Endothelial cell of umbilical vein (primary cell): ENCODE measurements at regions not wholly inside any gene's neighbourhood (a gene's known extent, or its start where the extent isn't known, plus 50 kb on each side); places are given as distances from the start of the nearest gene placed in this dataset.

ENCODE experiments used
- BruUV-seq: library from RNA; stranded (reverse); fragments of 400-500 nt; replicated peaks from 2 replicates; lab custom pipeline; 2021; lab: Mats Ljungman, UMichigan
- CTCF ChIA-PET: fragments of 300-600, 350-600 bp; sonication (Branson Sonifier 250); formaldehyde crosslinking; loops from one replicate; lab custom pipeline; 2021; ENCODE audit warnings: antibody characterized with exemption, inconsistent platforms; lab: Charles Lee
- POLR2A ChIA-PET: fragments of 300-600, 350-600 bp; sonication (Branson Sonifier 250); formaldehyde crosslinking; loops from one replicate; lab custom pipeline; 2021; ENCODE audit warnings: antibody characterized with exemption, inconsistent platforms; lab: Charles Lee
- DNase-seq: peaks from one replicate; pipeline ENCODE4 v3.0.0-alpha.2; 2011; ENCODE audit warnings: low read depth, low spot score
- FAIRE-seq: peaks from 2 replicates; lab custom pipeline; 2011; peaks lifted over from hg19 to GRCh38; lab: Jason Lieb, UNC
- H2AFZ ChIP-seq: 2 replicates; pipeline ENCODE4 v1.6.0; 2012; ENCODE audit warnings: low read depth, low read length, control low read depth, inconsistent platforms
- H3K27ac ChIP-seq: 2 replicates; pipeline ENCODE4 v1.5.1; 2011; ENCODE audit warnings: low read depth, mild to moderate bottlenecking, control low read depth, low read length, moderate library complexity; ENCODE audit not compliant: insufficient read depth
- H3K27me3 ChIP-seq, 2 experiments: 2 replicates each; pipeline versions ENCODE4 v1.6.0 to v1.6.1; 2011; ENCODE audit warnings: low read length in 2 of 2, mixed read lengths in 1 of 2; ENCODE audit not compliant: control insufficient read depth in 2 of 2, insufficient read depth in 2 of 2
- H3K36me3 ChIP-seq, 2 experiments: 2 replicates in 1 of 2; 3 replicates in 1 of 2; pipeline ENCODE4 v1.5.1; 2011; ENCODE audit warnings: low read length in 2 of 2, mild to moderate bottlenecking in 1 of 2, moderate library complexity in 1 of 2; ENCODE audit not compliant: control insufficient read depth in 2 of 2, insufficient read depth in 2 of 2; ENCODE audit errors: extremely low read depth in 1 of 2
- H3K4me1 ChIP-seq: 3 replicates; pipeline ENCODE4 v1.5.1; 2011; ENCODE audit warnings: mild to moderate bottlenecking, low read length; ENCODE audit not compliant: control insufficient read depth, insufficient read depth; ENCODE audit errors: extremely low read depth
- H3K4me2 ChIP-seq: 2 replicates; pipeline ENCODE4 v1.6.1; 2011; ENCODE audit warnings: low read length, control low read depth, mixed read lengths; ENCODE audit not compliant: insufficient read depth
- H3K4me3 ChIP-seq, 3 experiments: fragments of 200-600 bp in 1 of 3; sonication (generic), shearing (Covaris generic) in 1 of 3; replicated peaks in 1 of 3; 2 replicates each; pipeline ENCODE4 v1.5.1; 2011 to 2016; ENCODE audit warnings: control low read depth in 3 of 3, low read length in 3 of 3, mild to moderate bottlenecking in 2 of 3, inconsistent platforms in 1 of 3, low read depth in 1 of 3, moderate library complexity in 1 of 3; ENCODE audit not compliant: insufficient read depth in 1 of 3
- H3K79me2 ChIP-seq: 2 replicates; pipeline ENCODE4 v1.6.0; 2012; ENCODE audit warnings: low read length, inconsistent platforms; ENCODE audit not compliant: control insufficient read depth, insufficient read depth
- H3K9ac ChIP-seq: replicated peaks from 2 replicates; pipeline ENCODE3; 2011; ENCODE audit warnings: low read length, control low read depth; ENCODE audit not compliant: insufficient read depth; ENCODE audit errors: extremely low read depth
- H3K9me1 ChIP-seq: replicated peaks from 3 replicates; pipeline ENCODE4 v1.6.0; 2011; ENCODE audit warnings: mild to moderate bottlenecking, low read length; ENCODE audit not compliant: control insufficient read depth, insufficient read depth; ENCODE audit errors: extremely low read depth
- H3K9me3 ChIP-seq: replicated peaks from 2 replicates; pipeline ENCODE4 v1.5.1; 2012; ENCODE audit warnings: low read length, inconsistent platforms; ENCODE audit not compliant: control insufficient read depth, insufficient read depth
- H4K20me1 ChIP-seq: replicated peaks from 2 replicates; pipeline ENCODE3; 2011; ENCODE audit warnings: mild to moderate bottlenecking, low read length; ENCODE audit not compliant: control insufficient read depth, insufficient read depth; ENCODE audit errors: extremely low read depth
- EZH2 ChIP-seq: IDR thresholded peaks from 2 replicates; pipeline ENCODE4 v1.6.1; 2012; ENCODE audit warnings: borderline replicate concordance, low read depth, mild to moderate bottlenecking, moderate library complexity, low read length, inconsistent platforms; ENCODE audit not compliant: severe bottlenecking
- FOS ChIP-seq: IDR thresholded peaks from 2 replicates; pipeline ENCODE4 v1.6.1; 2011; ENCODE audit warnings: mild to moderate bottlenecking, low read length, moderate library complexity, borderline replicate concordance; ENCODE audit not compliant: insufficient read depth
- GATA2 ChIP-seq: IDR thresholded peaks from 2 replicates; pipeline ENCODE4 v1.7.0; 2011; ENCODE audit warnings: low read depth, mild to moderate bottlenecking, moderate library complexity, mixed read lengths, low read length; ENCODE audit not compliant: insufficient read length, insufficient read depth
- JUN ChIP-seq: IDR thresholded peaks from 2 replicates; pipeline ENCODE4 v1.6.1; 2011; ENCODE audit warnings: borderline replicate concordance, low read depth; ENCODE audit not compliant: insufficient read length, insufficient read depth
- MAX ChIP-seq: IDR thresholded peaks from 2 replicates; pipeline ENCODE4 v1.6.1; 2011; ENCODE audit not compliant: insufficient read depth, insufficient read length
- MYC ChIP-seq: IDR thresholded peaks from one replicate; pipeline ENCODE4 v1.6.1; 2011; ENCODE audit warnings: mild to moderate bottlenecking, low read depth, low read length
- POLR2A ChIP-seq: IDR thresholded peaks from 2 replicates; pipeline ENCODE4 v1.6.1; 2012; ENCODE audit warnings: low read depth, mild to moderate bottlenecking, control low read depth, low read length
- POLR2AphosphoS5 ChIP-seq: IDR thresholded peaks from 2 replicates; pipeline ENCODE4 v1.6.1; 2012; ENCODE audit warnings: low read depth, mild to moderate bottlenecking, control low read depth, low read length, moderate library complexity; ENCODE audit not compliant: insufficient read depth
- dilution Hi-C: fragments of 300-500 bp; cut with MboI; formaldehyde crosslinking; loops from one replicate; pipeline ENCODE4 v1.15.0; 2019; ENCODE audit warnings: low sequenced_read_pairs; ENCODE audit not compliant: extremely low pct_ligation_motif_present
- intact Hi-C: fragments of 100-400 bp; cut with micrococcal nuclease; formaldehyde crosslinking; loops from one replicate; pipeline ENCODE4 v1.10.0; 2022
- TF ChIP-seq, protein P1 (sequence below), 2 donors: IDR thresholded peaks; 1 replicate in 1 of 2; 2 replicates in 1 of 2; pipeline ENCODE4 v1.5.1; 2011; ENCODE audit warnings: low read length in 2 of 2, mild to moderate bottlenecking in 2 of 2, moderate library complexity in 2 of 2, control low read depth in 1 of 2, inconsistent platforms in 1 of 2, low read depth in 1 of 2; ENCODE audit not compliant: insufficient read depth in 1 of 2; ENCODE audit errors: extremely low read depth in 1 of 2

DNA sequence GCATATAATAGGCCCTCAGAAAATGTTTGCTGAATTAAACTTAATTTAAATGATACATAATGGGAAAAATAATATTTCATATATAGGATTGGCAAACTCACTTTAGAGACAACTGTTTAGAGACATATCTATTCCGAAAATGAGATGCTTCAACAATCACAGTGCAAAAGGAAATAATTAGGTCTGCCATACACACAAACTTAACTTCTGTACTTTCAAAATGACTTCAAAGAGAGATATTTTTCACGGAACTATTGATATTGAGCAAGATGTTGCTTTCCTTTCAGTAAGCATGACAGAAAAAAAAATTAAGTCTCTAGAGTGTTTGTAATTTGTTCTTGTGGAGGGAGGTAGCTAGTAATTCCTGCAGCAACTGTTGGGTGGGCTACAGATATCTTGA lies 769.5 kb downstream of the TUSC7 start:
- H3K36me3 ChIP-seq: no peaks in the 10 kb centered on the region
- no peak overlapping the region for H3K27ac ChIP-seq
- ChIA-PET POLR2A (no interaction called here), CTCF (interaction anchor here (0.6 kb wide), 1 partner anchor 388 kb away, joined by 3 read pairs; no protein-coding TSS in a partner anchor)
- intact Hi-C loops: no loop called here
- no peak overlapping the region for H3K9ac ChIP-seq
- no peaks in the 10 kb centered on the region for H3K4me1 ChIP-seq
- no peaks in the 10 kb centered on the region for H3K9me1 ChIP-seq
- dilution Hi-C loops: no loop called here
- DNase-seq: no peak
- H3K4me2 ChIP-seq: no peak overlapping the region
- H2AFZ ChIP-seq: no peak overlapping the region
- no peaks in the 10 kb centered on the region for H3K9me3 ChIP-seq
- BruUV-seq: no TSS peak
- no peaks in the 10 kb centered on the region for H3K27me3 ChIP-seq
- no peak for FAIRE-seq
- TF ChIP-seq GATA2: no peak
- TF ChIP-seq JUN: no peak
- TF ChIP-seq EZH2: no peak
- TF ChIP-seq POLR2A: no peak
- TF ChIP-seq, protein P1, sequence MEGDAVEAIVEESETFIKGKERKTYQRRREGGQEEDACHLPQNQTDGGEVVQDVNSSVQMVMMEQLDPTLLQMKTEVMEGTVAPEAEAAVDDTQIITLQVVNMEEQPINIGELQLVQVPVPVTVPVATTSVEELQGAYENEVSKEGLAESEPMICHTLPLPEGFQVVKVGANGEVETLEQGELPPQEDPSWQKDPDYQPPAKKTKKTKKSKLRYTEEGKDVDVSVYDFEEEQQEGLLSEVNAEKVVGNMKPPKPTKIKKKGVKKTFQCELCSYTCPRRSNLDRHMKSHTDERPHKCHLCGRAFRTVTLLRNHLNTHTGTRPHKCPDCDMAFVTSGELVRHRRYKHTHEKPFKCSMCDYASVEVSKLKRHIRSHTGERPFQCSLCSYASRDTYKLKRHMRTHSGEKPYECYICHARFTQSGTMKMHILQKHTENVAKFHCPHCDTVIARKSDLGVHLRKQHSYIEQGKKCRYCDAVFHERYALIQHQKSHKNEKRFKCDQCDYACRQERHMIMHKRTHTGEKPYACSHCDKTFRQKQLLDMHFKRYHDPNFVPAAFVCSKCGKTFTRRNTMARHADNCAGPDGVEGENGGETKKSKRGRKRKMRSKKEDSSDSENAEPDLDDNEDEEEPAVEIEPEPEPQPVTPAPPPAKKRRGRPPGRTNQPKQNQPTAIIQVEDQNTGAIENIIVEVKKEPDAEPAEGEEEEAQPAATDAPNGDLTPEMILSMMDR (IDR thresholded peaks at IDR 0.05; ENCODE audit: extremely low read depth in 1 of 2, insufficient read depth in 1 of 2, low read depth in 1 of 2, low read length in 2 of 2): no peak
- no peak for TF ChIP-seq MYC
- no peak for TF ChIP-seq MAX
- TF ChIP-seq POLR2AphosphoS5: no peak
- TF ChIP-seq FOS: no peak
- no peaks in the 10 kb centered on the region for H4K20me1 ChIP-seq
- no peaks in the 10 kb centered on the region for H3K79me2 ChIP-seq
- H3K4me3 ChIP-seq: no peak overlapping the region
